HG03565 (cell line): ENCODE measurements at regions not wholly inside any gene's neighbourhood (a gene's known extent, or its start where the extent isn't known, plus 50 kb on each side); places are given as distances from the start of the nearest gene placed in this dataset.
"Not testable (repeated sequence)": the region's sequence is repeated elsewhere in the genome, so short reads cannot be mapped to it uniquely, and the experiment has no call there.

Experiments
- ATAC-seq: cut with Tn5 transposase; IDR thresholded peaks from one replicate; pipeline ENCODE4 v1.9.1; 2021; ENCODE audit warnings: mild to moderate bottlenecking, moderate library complexity; ENCODE audit not compliant: unreplicated experiment

GRCh38 chr2:228533156-228533555 lies 351.7 kb upstream of the SPHKAP start:
- ATAC-seq = no peak

DNA sequence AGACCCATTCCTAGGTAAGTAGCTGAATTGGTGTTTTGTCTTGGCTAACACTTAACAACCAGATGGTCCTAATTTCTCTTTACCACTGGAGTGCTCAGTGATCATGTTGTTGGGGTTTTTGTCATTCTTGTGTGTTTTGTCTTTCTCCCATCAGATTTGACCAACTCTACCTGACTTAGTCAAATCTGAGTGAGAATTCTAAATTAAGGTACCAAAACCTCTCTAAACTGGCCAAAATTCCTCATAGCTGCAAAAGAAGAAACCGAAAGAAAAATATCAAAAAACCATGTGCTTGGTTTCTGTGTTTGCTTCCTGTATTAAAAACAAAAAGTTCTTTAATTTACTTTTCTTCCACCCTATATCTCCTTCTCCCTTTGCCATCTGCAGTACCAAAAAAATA lies 350.7 kb upstream of the SPHKAP start:
- ATAC-seq = no peak

- ATAC-seq = no peak
These were observed 345.9 kb upstream of the SPHKAP start for GRCh38 chr2:228527197-228527881.

- no peak for ATAC-seq
These were observed 345.2 kb upstream of the SPHKAP start for GRCh38 chr2:228526687-228527086.

DNA sequence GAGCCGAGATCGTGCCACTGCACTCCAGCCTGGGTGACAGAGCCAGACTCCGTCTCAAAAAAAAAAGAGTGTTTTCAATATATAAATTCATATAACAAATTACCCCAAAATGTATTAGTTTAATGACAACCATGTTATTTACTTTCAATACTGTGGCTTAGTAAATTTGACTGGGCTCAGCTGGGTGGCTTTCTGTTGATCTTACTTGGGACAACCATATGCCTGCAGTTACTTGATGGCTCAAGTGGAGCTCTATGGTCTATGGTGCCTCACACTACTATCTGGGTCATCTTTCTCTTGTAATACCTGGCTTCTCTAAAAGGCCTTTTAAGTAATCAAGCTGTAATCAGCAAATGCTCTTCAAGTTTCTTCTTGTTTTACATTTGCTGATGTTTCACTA lies 341.5 kb upstream of the SPHKAP start:
- no peak for ATAC-seq

GRCh38 chr2:228522276-228522675 lies 340.8 kb upstream of the SPHKAP start:
- no peak for ATAC-seq

DNA sequence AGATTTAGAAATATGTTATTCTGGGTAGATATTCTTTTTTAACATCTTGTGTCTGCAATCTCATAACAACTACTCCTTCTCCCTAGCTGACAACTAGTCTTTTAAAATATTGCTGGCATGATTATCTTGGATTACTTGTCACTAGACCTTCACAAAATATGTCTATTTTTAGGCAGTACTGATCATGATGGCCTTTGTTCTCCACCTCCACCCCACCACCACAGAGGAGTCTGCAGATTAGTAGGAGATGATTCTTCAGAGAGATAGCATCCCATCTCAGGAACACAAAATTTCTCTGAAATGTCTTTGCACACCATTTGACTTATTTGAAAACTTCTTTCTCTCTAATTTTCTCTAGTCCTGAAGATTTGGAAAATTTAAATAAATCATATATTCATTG lies 338.1 kb upstream of the SPHKAP start:
- ATAC-seq = no peak

DNA sequence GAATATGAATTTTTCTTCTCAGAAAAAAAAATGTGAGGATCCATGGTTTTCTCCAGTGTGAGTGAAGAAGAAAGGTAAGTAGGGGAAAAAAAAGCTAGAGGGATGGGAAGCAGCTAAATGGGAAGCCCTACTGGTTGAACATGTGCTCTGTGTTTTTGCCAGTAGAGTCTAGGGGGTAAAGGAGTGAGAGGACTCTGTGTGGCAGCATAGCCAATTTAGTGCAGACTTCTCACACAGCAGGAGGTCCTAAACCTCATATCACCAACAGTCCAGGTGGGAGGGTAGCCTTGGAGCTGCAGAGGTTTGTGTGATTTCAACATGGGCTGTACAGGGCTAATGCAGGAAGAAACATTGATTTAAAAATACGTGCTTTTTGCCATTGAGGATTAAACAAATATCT lies 334.5 kb upstream of the SPHKAP start:
- no peak for ATAC-seq

DNA sequence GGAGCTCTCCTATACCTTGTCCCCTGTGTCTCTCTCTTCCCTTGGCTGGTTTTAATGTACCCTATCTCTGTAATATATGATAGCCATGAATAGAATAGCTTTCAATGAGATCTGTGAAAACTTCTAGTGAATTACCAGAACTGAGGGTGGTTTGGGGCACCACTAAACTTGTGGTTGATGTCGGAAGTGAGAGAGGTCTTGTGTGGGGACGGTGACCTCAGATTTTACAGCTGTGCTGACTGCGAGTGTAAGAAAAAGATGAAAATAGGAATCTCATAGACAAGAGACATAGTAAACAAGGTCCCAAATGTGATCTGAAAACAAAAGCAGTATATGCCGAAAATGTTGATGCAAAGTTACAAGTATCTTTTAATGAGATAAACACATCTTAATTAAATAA lies 332.0 kb upstream of the SPHKAP start:
- ATAC-seq = not testable (repeated sequence)

GRCh38 chr2:228509021-228509420 lies 327.5 kb upstream of the SPHKAP start:
- no peak for ATAC-seq

DNA sequence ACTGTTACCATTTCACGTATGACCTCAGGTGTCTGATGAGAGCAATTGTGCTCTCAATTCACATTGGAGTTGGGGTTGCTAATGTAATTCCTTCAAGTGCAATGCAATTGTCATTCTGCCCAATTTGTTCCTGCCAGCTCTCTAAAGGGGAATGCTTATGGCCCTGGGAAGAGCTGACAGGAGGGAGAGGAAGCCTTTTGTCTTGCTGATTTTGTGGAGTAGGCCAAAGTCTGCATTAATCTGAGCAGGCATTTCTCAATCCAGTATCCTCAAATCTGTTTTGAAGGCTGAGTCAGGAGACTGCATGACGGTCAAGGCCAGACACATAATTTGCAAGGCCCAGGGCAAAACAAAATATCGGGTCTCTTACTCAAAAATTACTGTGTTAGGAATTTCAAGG lies 326.4 kb upstream of the SPHKAP start:
- ATAC-seq = no peak

- no peak for ATAC-seq
These were observed 325.8 kb upstream of the SPHKAP start for GRCh38 chr2:228507231-228507824.

- ATAC-seq = no peak
These were observed 322.2 kb upstream of the SPHKAP start for GRCh38 chr2:228503731-228504130.

DNA sequence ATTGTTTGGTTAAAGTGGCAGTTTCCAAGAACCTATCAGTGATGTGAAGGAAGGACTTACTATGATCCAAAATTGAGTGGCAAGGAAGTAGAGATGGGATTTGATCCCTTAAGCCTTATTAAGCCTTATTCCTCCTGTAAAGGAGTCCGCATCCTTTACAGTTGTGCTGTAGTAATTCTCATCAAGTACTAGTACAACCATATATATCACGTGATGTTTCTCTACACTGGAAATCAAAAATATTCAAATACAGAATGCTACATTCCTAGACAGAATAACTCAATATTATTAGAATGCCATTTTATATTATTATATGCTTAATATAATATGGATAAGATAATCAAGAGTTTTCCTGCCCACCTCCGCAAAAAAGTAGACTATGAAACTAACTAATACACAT lies 312.4 kb upstream of the SPHKAP start:
- ATAC-seq = no peak

GRCh38 chr2:228479014-228479413 lies 297.5 kb upstream of the SPHKAP start:
- ATAC-seq = no peak

DNA sequence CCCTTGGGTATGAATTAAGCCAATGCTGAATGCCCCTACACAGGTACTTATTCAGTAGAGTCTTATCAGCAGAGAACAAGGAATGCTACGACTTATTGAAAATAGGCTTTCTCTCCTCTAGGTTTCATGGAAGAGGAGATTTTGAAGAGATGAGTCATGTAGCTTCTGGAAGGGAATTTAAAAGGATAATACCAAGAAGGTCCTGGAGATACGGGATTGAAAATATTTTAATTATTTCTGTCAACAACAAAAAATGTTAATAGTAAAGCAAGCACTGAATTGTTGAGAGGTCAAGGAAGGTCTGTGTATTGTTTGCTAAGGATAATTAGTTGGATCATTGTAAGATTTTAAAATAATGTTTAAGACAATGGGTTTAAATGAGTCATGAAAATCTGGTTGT lies 293.0 kb upstream of the SPHKAP start:
- ATAC-seq = no peak

- no peak for ATAC-seq
These were observed 288.2 kb upstream of the SPHKAP start for GRCh38 chr2:228469721-228470120.

GRCh38 chr2:228466851-228467250 lies 285.4 kb upstream of the SPHKAP start:
- no peak for ATAC-seq

- ATAC-seq = no peak
These were observed 283.9 kb upstream of the SPHKAP start for GRCh38 chr2:228465408-228465807.

DNA sequence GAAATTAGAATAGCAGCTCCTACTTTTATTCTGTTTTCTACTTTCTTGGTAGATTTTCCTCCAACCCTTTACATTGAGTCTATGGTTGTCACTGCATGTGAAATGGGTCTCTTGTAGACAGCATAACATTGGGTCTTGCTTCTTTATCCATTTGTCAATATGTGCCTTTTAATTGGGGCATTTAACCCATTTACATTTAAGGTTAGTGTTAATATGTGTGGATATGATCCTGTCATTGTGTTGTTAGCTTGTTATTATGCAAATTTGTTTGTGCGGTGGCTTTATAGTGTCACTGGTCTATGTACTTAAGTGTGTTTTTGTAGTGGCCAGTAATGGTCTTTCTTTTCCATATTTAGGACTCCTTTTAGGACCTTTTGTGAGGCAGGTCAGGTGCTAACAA lies 276.9 kb upstream of the SPHKAP start:
- no peak for ATAC-seq

DNA sequence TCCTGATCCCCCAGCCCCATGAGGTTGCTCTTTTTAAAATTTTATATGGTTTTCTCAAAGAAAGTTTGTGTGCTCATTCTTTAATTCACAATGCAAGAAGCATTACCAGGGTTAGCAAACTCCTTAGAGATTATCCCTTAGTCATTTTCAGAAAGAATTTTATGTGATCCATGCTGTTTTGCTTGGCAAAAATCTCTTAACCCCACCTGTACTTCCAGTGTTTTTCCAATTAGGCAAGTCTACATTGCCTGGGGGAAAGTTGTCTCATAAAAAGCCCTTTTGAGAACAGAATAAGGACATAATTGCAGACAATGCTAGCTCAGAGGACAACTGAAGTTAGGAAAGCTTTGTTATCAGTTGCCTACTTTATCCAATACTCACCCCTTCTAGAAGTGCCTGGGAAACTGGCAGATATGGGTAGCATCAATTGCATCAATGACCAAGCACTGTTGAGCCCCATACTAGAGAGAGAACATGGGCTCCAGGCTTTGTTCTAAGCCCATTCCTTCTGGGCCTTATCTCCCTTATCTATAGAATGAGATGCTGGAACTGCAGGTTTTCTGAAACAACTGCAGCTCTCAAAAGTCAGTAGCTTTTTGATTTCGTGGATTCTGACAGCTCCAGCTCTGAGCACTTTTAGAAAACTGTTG lies 265.9 kb upstream of the SPHKAP start:
- ATAC-seq = no peak

- no peak for ATAC-seq
These were observed 265.2 kb upstream of the SPHKAP start for GRCh38 chr2:228446734-228447133.
